ENCODE measurements at regions not wholly inside any gene's neighbourhood (a gene's known extent, or its start where the extent isn't known, plus 50 kb on each side); places are given as distances from the start of the nearest gene placed in this dataset.

GRCh38 chr22:35195821-35196220 is 61.5 kb upstream of the HMGXB4 start:
- H3K4me2 ChIP-seq (ENCODE audit: control insufficient read depth, insufficient read depth), result no peak overlapping the region
- H3K79me2 ChIP-seq (ENCODE audit: control insufficient read depth, insufficient read depth, low read length), result no peaks in the 10 kb centered on the region
- POLR2A ChIA-PET, result no interaction called here
- H3K27ac ChIP-seq (ENCODE audit: control insufficient read depth, insufficient read depth), result no peak overlapping the region
- intact Hi-C loops (cut with micrococcal nuclease; ENCODE audit: unreplicated experiment), result no loop called here
- no TSS peak for BruUV-seq (replicated peaks)
- no peak overlapping the region for H2AFZ ChIP-seq (ENCODE audit: control insufficient read depth, low read depth, low read length)
- CTCF ChIA-PET, result interaction anchor here (0.6 to 4.8 kb wide), 3 partner anchors 20 to 729 kb away, joined by 3 to 33 read pairs (median 4); no protein-coding TSS in a partner anchor
- H3K27me3 ChIP-seq (replicated peaks in 1 of 2; ENCODE audit: control insufficient read depth in 2 of 2, insufficient read depth in 2 of 2, low read length in 1 of 2), result no peaks in the 10 kb centered on the region
- no peak for DNase-seq (ENCODE audit: low read depth, low spot score)
- TF ChIP-seq NFYB (IDR thresholded peaks at IDR 0.05; ENCODE audit: insufficient read depth, low read depth, low read length) (no peak), REST (IDR thresholded peaks at IDR 0.05; ENCODE audit: low read depth, low read length) (no peak), PRDM15 (CRISPR knock-in tag; IDR thresholded peaks at IDR 0.05) (no peak), BACH1 (IDR thresholded peaks at IDR 0.05; ENCODE audit: borderline replicate concordance) (no peak), USF1 (IDR thresholded peaks at IDR 0.05; ENCODE audit: borderline replicate concordance, extremely low read length, insufficient read depth, low read depth, low read length) (no peak), SP1 (IDR thresholded peaks at IDR 0.05; ENCODE audit: low read depth, low read length) (no peak), SREBF1 (IDR thresholded peaks at IDR 0.05; ENCODE audit: low read length) (no peak)
- SMC1A ChIA-PET (ENCODE audit: uncharacterized antibody, unreplicated experiment), result interaction anchor here (3.5 kb wide), 1 partner anchor 11 kb away, joined by 18 read pairs; no protein-coding TSS in a partner anchor
- ATAC-seq, result no peak
- no peaks in the 10 kb centered on the region; the same call in 1 of the 3 replicates for H3K9me3 ChIP-seq (replicated peaks; ENCODE audit: control insufficient read depth, insufficient read depth, low read length)
- in situ Hi-C loops (cut with MboI), result no loop called here
- H3K9ac ChIP-seq (ENCODE audit: control insufficient read depth, insufficient read depth, low read length), result no peak overlapping the region
- 52% methylated on average over 4 of the region's 4 CpGs for WGBS (ENCODE audit: insufficient coverage, insufficient replicate concordance, low lambda C conversion rate, missing lambda C conversion rate)
- H3K4me1 ChIP-seq (ENCODE audit: control insufficient read depth, insufficient read depth, low read length), result peaks cover 8% of the 10 kb centered on the region; the same call in 1 of the 2 replicates
- FAIRE-seq, result no peak
- RAD21 ChIA-PET (ENCODE audit: unreplicated experiment), result no interaction called here
- peaks cover 0 to 3% of the 10 kb centered on the region in 2 experiments; a peak in 1 of 4 replicates for H3K36me3 ChIP-seq (ENCODE audit: control insufficient read depth in 2 of 2, insufficient read depth in 2 of 2, low read length in 1 of 2)
- no peak overlapping the region for H3K4me3 ChIP-seq
- H4K20me1 ChIP-seq (ENCODE audit: control insufficient read depth, insufficient read depth), result no peaks in the 10 kb centered on the region
